Mesendoderm (in vitro differentiated cells): ENCODE measurements at regions not wholly inside any gene's neighbourhood (a gene's known extent, or its start where the extent isn't known, plus 50 kb on each side); places are given as distances from the start of the nearest gene placed in this dataset.

Experiments
- DNase-seq: peaks from one replicate; pipeline ENCODE4 v3.0.0; 2013
- H2AK5ac ChIP-seq: 2 replicates; pipeline ENCODE4 v1.6.1; 2013; ENCODE audit warnings: low read length, inconsistent platforms
- H2BK120ac ChIP-seq: 2 replicates; pipeline ENCODE4 v1.6.1; 2013; ENCODE audit warnings: low read depth, mild to moderate bottlenecking, low read length, moderate library complexity, mixed read lengths
- H2BK15ac ChIP-seq: replicated peaks from 2 replicates; pipeline ENCODE4 v1.6.1; 2013; ENCODE audit warnings: low read depth, mild to moderate bottlenecking, moderate library complexity
- H2BK5ac ChIP-seq: 2 replicates; pipeline ENCODE4 v1.6.1; 2013; ENCODE audit warnings: low read length, inconsistent platforms
- H3K18ac ChIP-seq: 2 replicates; pipeline ENCODE4 v1.6.1; 2013; ENCODE audit warnings: mild to moderate bottlenecking, low read length, mixed read lengths
- H3K23ac ChIP-seq: one replicate; pipeline ENCODE4 v1.6.1; 2013; ENCODE audit warnings: low read length
- H3K27ac ChIP-seq: 2 replicates; pipeline ENCODE4 v1.5.1; 2013; ENCODE audit warnings: low read depth, mild to moderate bottlenecking, inconsistent platforms, low read length, moderate library complexity
- H3K27me3 ChIP-seq: 2 replicates; pipeline ENCODE4 v1.6.1; 2013; ENCODE audit warnings: low read length, control low read depth, mild to moderate bottlenecking, inconsistent platforms; ENCODE audit not compliant: insufficient read depth, poor library complexity
- H3K36me3 ChIP-seq: 2 replicates; pipeline ENCODE4 v1.6.1; 2013; ENCODE audit warnings: low read length, inconsistent platforms; ENCODE audit not compliant: control insufficient read depth, insufficient read depth
- H3K4ac ChIP-seq: one replicate; pipeline ENCODE4 v1.6.1; 2013; ENCODE audit warnings: low read depth, mild to moderate bottlenecking, low read length, moderate library complexity
- H3K4me1 ChIP-seq: 2 replicates; pipeline ENCODE4 v1.6.1; 2013; ENCODE audit warnings: low read depth, low read length, inconsistent platforms; ENCODE audit not compliant: control insufficient read depth
- H3K4me2 ChIP-seq: 2 replicates; pipeline ENCODE4 v1.6.1; 2013; ENCODE audit warnings: low read length
- H3K4me3 ChIP-seq: 2 replicates; pipeline ENCODE4 v1.5.1; 2013; ENCODE audit warnings: mild to moderate bottlenecking, low read length
- H3K56ac ChIP-seq: one replicate; pipeline ENCODE4 v1.6.1; 2013; ENCODE audit warnings: low read length
- H3K79me1 ChIP-seq: 2 replicates; pipeline ENCODE4 v1.6.1; 2013; ENCODE audit warnings: low read length, inconsistent platforms
- H3K79me2 ChIP-seq: 2 replicates; pipeline ENCODE4 v1.6.1; 2013; ENCODE audit warnings: mild to moderate bottlenecking, low read length; ENCODE audit not compliant: control insufficient read depth, insufficient read depth
- H3K9ac ChIP-seq: 2 replicates; pipeline ENCODE4 v1.6.1; 2013; ENCODE audit warnings: low read length, inconsistent platforms
- H4K5ac ChIP-seq: one replicate; pipeline ENCODE4 v1.6.1; 2013; ENCODE audit warnings: low read length
- H4K8ac ChIP-seq: one replicate; pipeline ENCODE4 v1.6.1; 2013; ENCODE audit warnings: low read depth, mild to moderate bottlenecking, control low read depth, low read length, moderate library complexity
- WGBS: extraction: QIAGEN DNeasy Blood & Tissue Kit; methylation state at CpG from one replicate; pipeline ENCODE4 v1.1.7; 2013; ENCODE audit warnings: low lambda C conversion rate, missing lambda C conversion rate; ENCODE audit not compliant: insufficient coverage; ENCODE audit errors: extremely low coverage; 5-methylcytosine and 5-hydroxymethylcytosine counted together

DNA sequence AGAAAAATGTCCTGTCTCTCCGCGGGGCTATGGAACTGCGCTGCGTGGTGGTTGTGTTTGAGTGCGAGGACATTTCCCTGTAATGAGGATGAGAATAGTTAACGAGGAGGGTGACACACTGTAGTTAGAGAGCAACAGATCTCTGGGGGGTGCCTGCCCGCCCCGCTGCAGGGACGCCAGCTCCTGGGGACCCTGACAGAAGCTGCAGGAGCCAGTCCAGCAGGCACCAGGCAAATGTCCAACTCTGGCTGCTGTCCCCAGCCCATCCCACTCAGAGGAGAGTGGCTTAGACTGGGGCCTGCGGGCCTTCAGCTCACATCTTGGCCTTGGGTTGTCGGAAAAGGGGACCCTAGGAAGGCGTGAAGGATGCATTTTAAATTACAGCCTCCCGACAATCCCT, 92.9 kb upstream of the FOXP4 start:
- Histone ChIP-seq H3K4me3 (no peak overlapping the region), H2AK5ac (no peak overlapping the region)
- WGBS: no CpG with 5 or more reads among the region's 13 CpGs

DNA sequence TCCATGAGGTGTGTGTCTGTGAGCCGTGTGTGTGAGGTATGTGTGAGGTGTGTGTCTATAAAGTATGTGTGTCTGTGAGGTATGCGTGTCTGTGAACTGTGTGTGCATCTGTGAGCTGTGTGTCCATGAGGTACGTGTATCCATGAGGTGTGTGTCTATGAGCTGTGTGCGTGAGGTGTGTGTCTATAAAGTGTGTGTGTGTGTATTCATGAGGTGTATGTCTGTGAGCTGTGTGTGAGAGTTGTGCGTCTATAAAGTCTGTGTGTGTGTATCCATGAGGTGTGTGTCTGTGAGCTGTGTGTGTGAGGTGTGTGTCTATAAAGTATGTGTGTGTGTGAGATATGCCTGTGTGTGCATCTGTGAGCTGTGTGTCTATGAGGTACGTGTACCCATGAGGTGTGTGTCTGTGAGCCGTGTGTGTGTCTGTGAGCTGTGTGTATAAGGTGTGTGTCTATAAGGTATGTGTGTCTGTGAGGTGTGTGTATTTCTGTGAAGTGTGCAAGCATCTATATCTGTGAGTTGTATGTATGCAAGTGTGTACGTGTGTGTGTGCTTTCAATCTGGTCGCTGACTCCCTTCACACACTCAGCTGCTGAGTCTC, 91.9 kb upstream of the FOXP4 start:
- Histone ChIP-seq H3K27me3 (no peaks in the 10 kb centered on the region), H3K4me3 (no peak overlapping the region)
- no CpG with 5 or more reads among the region's 9 CpGs for WGBS

More for the DNA sequence above, 92.9 kb upstream of the FOXP4 start:
- Histone ChIP-seq H3K4me2 (no peak overlapping the region), H3K18ac (no peak overlapping the region), H3K27me3 (no peaks in the 10 kb centered on the region), H3K79me1 (no peaks in the 10 kb centered on the region), H3K4ac (no peak overlapping the region), H3K27ac (no peak overlapping the region), H2BK15ac (no peak overlapping the region), H3K79me2 (no peaks in the 10 kb centered on the region), H3K4me1 (no peaks in the 10 kb centered on the region), H2BK120ac (no peak overlapping the region), H2BK5ac (no peak overlapping the region), H4K8ac (no peak overlapping the region), H3K56ac (no peak overlapping the region), H4K5ac (no peak overlapping the region), H3K9ac (no peak overlapping the region), H3K23ac (no peak overlapping the region), H3K36me3 (no peaks in the 10 kb centered on the region)
- DNase-seq: no peak

DNA sequence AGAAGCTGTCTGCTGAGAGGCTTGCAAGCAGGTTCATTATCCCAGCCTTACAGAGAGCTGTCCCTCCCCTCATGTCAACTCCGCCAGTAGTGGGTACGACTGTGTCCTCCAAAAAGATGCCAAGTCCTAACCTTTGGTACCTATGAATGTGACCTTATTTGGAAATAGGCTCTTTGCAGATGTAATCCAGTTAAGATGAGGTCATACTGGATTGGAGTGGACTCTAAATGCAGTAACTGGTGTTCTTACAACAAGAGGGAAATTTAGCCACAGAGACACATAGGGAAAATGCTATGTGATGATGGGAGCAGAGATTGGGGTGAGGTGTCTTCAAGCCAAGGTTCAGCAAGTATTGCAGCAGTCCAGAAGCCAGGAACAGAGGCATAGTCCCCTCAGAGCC, 90.8 kb upstream of the FOXP4 start:
- Histone ChIP-seq H3K9ac (no peak overlapping the region), H3K4me3 (no peak overlapping the region), H3K4me2 (no peak overlapping the region), H3K79me2 (no peaks in the 10 kb centered on the region), H3K27me3 (no peaks in the 10 kb centered on the region), H3K27ac (no peak overlapping the region), H3K79me1 (no peaks in the 10 kb centered on the region), H3K18ac (no peak overlapping the region), H3K4ac (no peak overlapping the region), H2BK5ac (no peak overlapping the region), H3K4me1 (no peaks in the 10 kb centered on the region), H4K8ac (no peak overlapping the region), H3K23ac (no peak overlapping the region), H2BK120ac (no peak overlapping the region), H3K56ac (no peak overlapping the region), H2AK5ac (no peak overlapping the region), H2BK15ac (no peak overlapping the region), H3K36me3 (no peaks in the 10 kb centered on the region), H4K5ac (no peak overlapping the region)
- no CpG with 5 or more reads among the region's 2 CpGs for WGBS
- DNase-seq: no peak

More for the DNA sequence above, 91.9 kb upstream of the FOXP4 start:
- H3K27ac ChIP-seq: no peak overlapping the region
- H3K56ac ChIP-seq: no peak overlapping the region
- H3K4ac ChIP-seq: no peak overlapping the region
- no peak overlapping the region for H3K9ac ChIP-seq
- no peak overlapping the region for H2BK15ac ChIP-seq
- peak overlapping the region; percentile 6 for H2BK5ac ChIP-seq
- H3K79me2 ChIP-seq: no peaks in the 10 kb centered on the region
- no peak overlapping the region for H3K18ac ChIP-seq
- H3K23ac ChIP-seq: no peak overlapping the region
- H3K4me1 ChIP-seq: no peaks in the 10 kb centered on the region
- no peak for DNase-seq
- H2BK120ac ChIP-seq: no peak overlapping the region
- no peak overlapping the region for H4K8ac ChIP-seq
- H3K4me2 ChIP-seq: no peak overlapping the region
- no peak overlapping the region for H4K5ac ChIP-seq
- H3K79me1 ChIP-seq: no peaks in the 10 kb centered on the region
- no peaks in the 10 kb centered on the region for H3K36me3 ChIP-seq
- no peak overlapping the region for H2AK5ac ChIP-seq

DNA sequence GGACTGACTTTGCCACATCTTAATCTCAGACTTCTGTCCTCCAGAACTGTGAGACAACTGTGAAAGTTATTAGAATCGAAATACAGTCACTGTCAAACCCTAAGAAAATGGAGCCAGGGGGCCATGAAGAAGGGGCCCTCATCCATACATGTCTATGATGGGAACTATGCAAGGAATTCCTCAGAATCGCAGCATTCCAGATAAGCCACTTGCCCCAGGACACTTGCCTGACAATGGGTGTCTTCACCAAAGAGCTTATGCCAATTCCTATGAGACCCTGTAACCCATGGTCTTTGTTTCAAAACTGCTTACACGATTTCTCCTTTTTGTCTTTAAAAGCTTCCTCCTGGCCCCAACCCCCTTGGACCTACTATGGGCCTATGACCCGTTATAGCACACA, 90.4 kb upstream of the FOXP4 start:
- Histone ChIP-seq H2BK5ac (no peak overlapping the region), H3K27me3 (no peaks in the 10 kb centered on the region)
- peak; percentile 86 for DNase-seq

DNA sequence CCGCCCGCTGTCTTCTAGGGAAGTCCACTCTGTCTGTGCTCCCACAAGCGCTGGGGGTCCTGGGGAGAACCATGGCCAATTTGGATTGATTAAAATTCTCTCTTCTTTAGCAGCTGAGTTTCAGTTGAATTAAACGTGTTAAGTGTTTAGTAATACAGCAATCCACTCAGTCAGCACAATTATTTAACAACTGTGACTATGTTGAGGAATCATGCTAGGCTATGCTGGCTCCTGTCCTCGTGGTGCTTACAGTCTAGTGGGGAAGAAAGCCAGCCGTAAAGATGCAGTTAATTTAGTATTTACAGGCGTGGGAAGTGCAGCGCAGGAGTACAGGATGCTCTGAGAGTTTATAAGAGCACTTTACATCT, 88.9 kb upstream of the FOXP4 start:
- H4K5ac ChIP-seq: no peak overlapping the region
- no peak overlapping the region for H3K27ac ChIP-seq
- no peak overlapping the region for H4K8ac ChIP-seq
- no peak overlapping the region for H3K18ac ChIP-seq
- H3K27me3 ChIP-seq: no peaks in the 10 kb centered on the region
- H3K36me3 ChIP-seq: no peaks in the 10 kb centered on the region
- no peaks in the 10 kb centered on the region for H3K79me1 ChIP-seq
- DNase-seq: no peak
- H2BK120ac ChIP-seq: no peak overlapping the region
- WGBS: no CpG with 5 or more reads among the region's 8 CpGs
- no peaks in the 10 kb centered on the region for H3K79me2 ChIP-seq
- no peak overlapping the region for H3K4me2 ChIP-seq
- no peaks in the 10 kb centered on the region for H3K4me1 ChIP-seq
- H3K23ac ChIP-seq: no peak overlapping the region
- H2BK5ac ChIP-seq: no peak overlapping the region
- H2BK15ac ChIP-seq: no peak overlapping the region
- H3K4ac ChIP-seq: no peak overlapping the region
- H3K9ac ChIP-seq: no peak overlapping the region
- no peak overlapping the region for H3K56ac ChIP-seq
- H3K4me3 ChIP-seq: no peak overlapping the region
- no peak overlapping the region for H2AK5ac ChIP-seq

More for the DNA sequence above, 90.4 kb upstream of the FOXP4 start:
- WGBS: no CpG with 5 or more reads among the region's 4 CpGs
- Histone ChIP-seq H4K8ac (no peak overlapping the region), H2BK120ac (no peak overlapping the region), H2AK5ac (no peak overlapping the region), H3K4ac (no peak overlapping the region), H3K79me1 (no peaks in the 10 kb centered on the region), H3K79me2 (no peaks in the 10 kb centered on the region), H3K9ac (no peak overlapping the region), H3K27ac (no peak overlapping the region), H3K36me3 (no peaks in the 10 kb centered on the region), H4K5ac (no peak overlapping the region), H3K4me2 (no peak overlapping the region), H3K23ac (no peak overlapping the region), H3K4me3 (no peak overlapping the region), H3K56ac (no peak overlapping the region), H2BK15ac (no peak overlapping the region), H3K4me1 (no peaks in the 10 kb centered on the region), H3K18ac (no peak overlapping the region)

DNA sequence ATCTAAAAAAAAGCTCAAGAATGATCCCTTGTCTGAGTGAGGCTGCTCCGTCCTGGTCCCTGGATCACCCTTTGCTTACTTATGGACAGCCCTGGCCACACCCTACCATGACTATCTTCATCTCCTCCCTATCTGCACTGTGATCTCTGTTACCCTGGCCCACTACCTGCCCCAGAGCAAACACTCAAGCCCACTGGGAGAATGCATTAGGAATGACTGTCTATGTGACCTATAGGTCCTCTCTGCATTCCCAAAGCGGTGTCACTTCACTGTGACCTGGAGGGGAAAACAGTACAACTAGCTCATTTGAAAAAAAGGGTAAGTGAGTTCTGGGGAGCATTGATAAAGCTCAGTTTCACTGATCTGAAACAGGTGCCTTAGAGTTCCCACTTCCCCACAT, 86.4 kb upstream of the FOXP4 start:
- DNase-seq: no peak
- H2BK5ac ChIP-seq: no peak overlapping the region
- H3K4ac ChIP-seq: no peak overlapping the region
- no peaks in the 10 kb centered on the region for H3K27me3 ChIP-seq
- WGBS: no CpG with 5 or more reads among the region's 2 CpGs
- H3K4me2 ChIP-seq: no peak overlapping the region
- no peak overlapping the region for H2BK15ac ChIP-seq
- H2AK5ac ChIP-seq: no peak overlapping the region
- no peak overlapping the region for H4K8ac ChIP-seq
- no peak overlapping the region for H3K9ac ChIP-seq
- H3K4me1 ChIP-seq: no peaks in the 10 kb centered on the region
- H3K18ac ChIP-seq: no peak overlapping the region
- no peak overlapping the region for H3K23ac ChIP-seq
- H3K4me3 ChIP-seq: no peak overlapping the region
- no peaks in the 10 kb centered on the region for H3K36me3 ChIP-seq
- no peaks in the 10 kb centered on the region for H3K79me2 ChIP-seq
- H4K5ac ChIP-seq: no peak overlapping the region
- H2BK120ac ChIP-seq: no peak overlapping the region
- H3K27ac ChIP-seq: no peak overlapping the region
- H3K56ac ChIP-seq: no peak overlapping the region
- no peaks in the 10 kb centered on the region for H3K79me1 ChIP-seq
